Astrocyte (in vitro differentiated cells and primary cell): ENCODE measurements at regions not wholly inside any gene's neighbourhood (a gene's known extent, or its start where the extent isn't known, plus 50 kb on each side); places are given as distances from the start of the nearest gene placed in this dataset.

Experiments used
- EZH2 ChIP-seq: IDR thresholded peaks from 2 replicates; pipeline ENCODE4 v1.6.1; 2012; ENCODE audit warnings: mild to moderate bottlenecking, low read length, inconsistent platforms; ENCODE audit not compliant: insufficient read depth
- TF ChIP-seq, protein P1 (sequence below): IDR thresholded peaks from 2 replicates; pipeline ENCODE4 v1.5.1; 2011; ENCODE audit warnings: low read depth, mild to moderate bottlenecking, inconsistent platforms, low read length, moderate library complexity; ENCODE audit not compliant: insufficient read depth

DNA sequence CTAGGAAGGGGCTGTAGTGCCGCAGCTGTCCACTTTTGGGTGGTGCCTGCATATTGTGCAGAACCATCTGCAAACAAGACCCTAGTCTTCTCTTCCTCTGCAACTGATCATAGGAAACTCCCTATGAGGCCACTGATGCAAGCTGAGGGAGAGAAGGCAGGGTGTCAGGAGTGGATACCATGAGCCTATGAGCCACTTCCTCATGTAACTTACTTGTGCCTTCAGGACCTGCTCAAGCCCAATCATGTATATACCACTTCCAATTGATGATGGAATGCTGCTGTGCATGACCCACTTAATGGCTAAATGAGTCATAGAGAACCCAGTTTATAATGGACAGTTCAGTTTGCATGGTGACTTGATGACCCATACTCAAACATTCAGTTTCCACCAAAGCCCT, 107.9 kb downstream of the ALG10B start:
- TF ChIP-seq, protein P1, sequence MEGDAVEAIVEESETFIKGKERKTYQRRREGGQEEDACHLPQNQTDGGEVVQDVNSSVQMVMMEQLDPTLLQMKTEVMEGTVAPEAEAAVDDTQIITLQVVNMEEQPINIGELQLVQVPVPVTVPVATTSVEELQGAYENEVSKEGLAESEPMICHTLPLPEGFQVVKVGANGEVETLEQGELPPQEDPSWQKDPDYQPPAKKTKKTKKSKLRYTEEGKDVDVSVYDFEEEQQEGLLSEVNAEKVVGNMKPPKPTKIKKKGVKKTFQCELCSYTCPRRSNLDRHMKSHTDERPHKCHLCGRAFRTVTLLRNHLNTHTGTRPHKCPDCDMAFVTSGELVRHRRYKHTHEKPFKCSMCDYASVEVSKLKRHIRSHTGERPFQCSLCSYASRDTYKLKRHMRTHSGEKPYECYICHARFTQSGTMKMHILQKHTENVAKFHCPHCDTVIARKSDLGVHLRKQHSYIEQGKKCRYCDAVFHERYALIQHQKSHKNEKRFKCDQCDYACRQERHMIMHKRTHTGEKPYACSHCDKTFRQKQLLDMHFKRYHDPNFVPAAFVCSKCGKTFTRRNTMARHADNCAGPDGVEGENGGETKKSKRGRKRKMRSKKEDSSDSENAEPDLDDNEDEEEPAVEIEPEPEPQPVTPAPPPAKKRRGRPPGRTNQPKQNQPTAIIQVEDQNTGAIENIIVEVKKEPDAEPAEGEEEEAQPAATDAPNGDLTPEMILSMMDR = no peak
- TF ChIP-seq EZH2 = no peak
